Left lung (tissue), 4 donors: ENCODE measurements at regions not wholly inside any gene's neighbourhood (a gene's known extent, or its start where the extent isn't known, plus 50 kb on each side); places are given as distances from the start of the nearest gene placed in this dataset.
A peak's percentile ranks its signal among the peaks of the same experiment; 100 is the strongest.
"Not testable (repeated sequence)": the region's sequence is repeated elsewhere in the genome, so short reads cannot be mapped to it uniquely, and the experiment has no call there.

Experiments used
- ATAC-seq: fragments of 200-7000 bp; cut with Tn5 transposase; one replicate; pipeline ENCODE4 v1.9.1; 2020; ENCODE audit warnings: moderate library complexity
- DNase-seq, 4 donors: peaks; one replicate each; pipeline ENCODE4 v3.0.0-alpha.2; 2013 to 2020
- H3K27ac ChIP-seq, 2 donors: fragments of 200-600 bp; sonication (generic) in 1 of 2; one replicate each; pipeline versions ENCODE4 v1.5.0 to v1.8.0; 2020 to 2021
- H3K27me3 ChIP-seq, 2 donors: fragments of 200-600 bp; sonication (generic) in 1 of 2; one replicate each; pipeline versions ENCODE4 v1.5.0 to v1.8.0; 2020 to 2021
- H3K36me3 ChIP-seq, 2 donors: fragments of 200-600 bp; sonication (generic) in 1 of 2; one replicate each; pipeline versions ENCODE4 v1.5.0 to v1.8.0; 2020 to 2021
- H3K4me1 ChIP-seq, 2 donors: fragments of 200-600 bp; one replicate each; pipeline ENCODE4 v1.8.0; 2021
- H3K4me3 ChIP-seq, 2 donors: fragments of 200-600 bp; sonication (generic) in 1 of 2; one replicate each; pipeline versions ENCODE4 v1.5.0 to v1.8.0; 2020 to 2021; ENCODE audit warnings: mild to moderate bottlenecking in 1 of 2
- H3K9me3 ChIP-seq, 2 donors: fragments of 200-600 bp; sonication (generic) in 1 of 2; one replicate each; pipeline versions ENCODE4 v1.5.0 to v1.8.0; 2020 to 2021
- CTCF ChIP-seq, 2 donors: fragments of 200-600 bp; sonication (generic) in 1 of 2; IDR thresholded peaks; one replicate each; pipeline versions ENCODE4 v1.5.0 to v1.8.0; 2021; ENCODE audit warnings: antibody characterized with exemption in 2 of 2
- intact Hi-C, 2 donors: fragments of 100-400 bp; cut with DNase I; formaldehyde crosslinking; loops; one replicate each; pipeline versions ENCODE4 v1.11.2 to v1.14.2; 2022
- donor health status: DM: no; HTN: yes; CAD: no.
- donor health status: DM: no; HTN: no; CAD: no.

- no peak overlapping the region for H3K4me3 ChIP-seq
- H3K9me3 ChIP-seq = no peaks in the 10 kb centered on the region
- H3K27me3 ChIP-seq = no peaks in the 10 kb centered on the region
- H3K27ac ChIP-seq = no peak overlapping the region
- TF ChIP-seq CTCF (IDR thresholded peaks at IDR 0.05) = no peak
- no peaks in the 10 kb centered on the region for H3K4me1 ChIP-seq
- intact Hi-C loops = no loop called here
- DNase-seq (no peak), ATAC-seq (no peak)
- no peaks in the 10 kb centered on the region for H3K36me3 ChIP-seq
These were observed 74.0 kb upstream of the NUDT6 start for GRCh38 chr4:122996350-122996749.

GRCh38 chr4:122997463-122998101 is 75.2 kb upstream of the NUDT6 start:
- Histone ChIP-seq H3K27ac (no peak overlapping the region), H3K4me1 (no peaks in the 10 kb centered on the region), H3K27me3 (no peaks in the 10 kb centered on the region), H3K36me3 (no peaks in the 10 kb centered on the region), H3K4me3 (no peak overlapping the region), H3K9me3 (no peaks in the 10 kb centered on the region)
- no peak for TF ChIP-seq CTCF (IDR thresholded peaks at IDR 0.05)
- ATAC-seq (no peak), DNase-seq (no peak)
- intact Hi-C loops = no loop called here

GRCh38 chr4:123004079-123004478 is 81.7 kb upstream of the NUDT6 start:
- H3K36me3 ChIP-seq, ATAC-seq, intact Hi-C loops, H3K27ac ChIP-seq, H3K4me3 ChIP-seq, H3K4me1 ChIP-seq, H3K9me3 ChIP-seq, H3K27me3 ChIP-seq: not testable (repeated sequence)
- peak in 1 of 4 donors; percentile 29 for DNase-seq

GRCh38 chr4:123005126-123005525 is 82.7 kb upstream of the NUDT6 start:
- ATAC-seq, H3K4me1 ChIP-seq, H3K9me3 ChIP-seq, DNase-seq, intact Hi-C loops, H3K36me3 ChIP-seq, H3K27me3 ChIP-seq, H3K27ac ChIP-seq, H3K4me3 ChIP-seq: not testable (repeated sequence)

- ATAC-seq (no peak), DNase-seq (no peak)
- TF ChIP-seq CTCF (IDR thresholded peaks at IDR 0.05) = no peak
- Histone ChIP-seq H3K27me3 (no peaks in the 10 kb centered on the region), H3K27ac (no peak overlapping the region), H3K4me3 (no peak overlapping the region), H3K4me1 (no peaks in the 10 kb centered on the region), H3K36me3 (no peaks in the 10 kb centered on the region), H3K9me3 (no peaks in the 10 kb centered on the region)
- intact Hi-C loops = no loop called here
These were observed 85.3 kb upstream of the NUDT6 start for GRCh38 chr4:123007679-123008078.

- H3K27ac ChIP-seq, H3K4me3 ChIP-seq, DNase-seq, H3K36me3 ChIP-seq, intact Hi-C loops, H3K9me3 ChIP-seq, H3K4me1 ChIP-seq, ATAC-seq, H3K27me3 ChIP-seq: not testable (repeated sequence)
These were observed 90.0 kb upstream of the NUDT6 start for GRCh38 chr4:123012416-123012815.

GRCh38 chr4:123014038-123014437 is 91.6 kb upstream of the NUDT6 start:
- no peaks in the 10 kb centered on the region for H3K9me3 ChIP-seq
- ATAC-seq (no peak), DNase-seq (no peak)
- no peaks in the 10 kb centered on the region for H3K36me3 ChIP-seq
- H3K27ac ChIP-seq = no peak overlapping the region
- no peaks in the 10 kb centered on the region for H3K27me3 ChIP-seq
- TF ChIP-seq CTCF (IDR thresholded peaks at IDR 0.05) = no peak
- H3K4me3 ChIP-seq = no peak overlapping the region
- no peaks in the 10 kb centered on the region for H3K4me1 ChIP-seq
- intact Hi-C loops = no loop called here
